ENCODE measurements at regions not wholly inside any gene's neighbourhood (a gene's known extent, or its start where the extent isn't known, plus 50 kb on each side); places are given as distances from the start of the nearest gene placed in this dataset.
"Not testable (repeated sequence)": the region's sequence is repeated elsewhere in the genome, so short reads cannot be mapped to it uniquely, and the experiment has no call there.

GRCh38 chr4:63221477-63221876 lies 1187.8 kb downstream of the TECRL start:
- DNase-seq = no peak

- no peak for DNase-seq
These were observed 1190.4 kb downstream of the TECRL start for GRCh38 chr4:63218856-63219255.

GRCh38 chr4:63214076-63214475 lies 1195.2 kb downstream of the TECRL start:
- DNase-seq = no peak

DNA sequence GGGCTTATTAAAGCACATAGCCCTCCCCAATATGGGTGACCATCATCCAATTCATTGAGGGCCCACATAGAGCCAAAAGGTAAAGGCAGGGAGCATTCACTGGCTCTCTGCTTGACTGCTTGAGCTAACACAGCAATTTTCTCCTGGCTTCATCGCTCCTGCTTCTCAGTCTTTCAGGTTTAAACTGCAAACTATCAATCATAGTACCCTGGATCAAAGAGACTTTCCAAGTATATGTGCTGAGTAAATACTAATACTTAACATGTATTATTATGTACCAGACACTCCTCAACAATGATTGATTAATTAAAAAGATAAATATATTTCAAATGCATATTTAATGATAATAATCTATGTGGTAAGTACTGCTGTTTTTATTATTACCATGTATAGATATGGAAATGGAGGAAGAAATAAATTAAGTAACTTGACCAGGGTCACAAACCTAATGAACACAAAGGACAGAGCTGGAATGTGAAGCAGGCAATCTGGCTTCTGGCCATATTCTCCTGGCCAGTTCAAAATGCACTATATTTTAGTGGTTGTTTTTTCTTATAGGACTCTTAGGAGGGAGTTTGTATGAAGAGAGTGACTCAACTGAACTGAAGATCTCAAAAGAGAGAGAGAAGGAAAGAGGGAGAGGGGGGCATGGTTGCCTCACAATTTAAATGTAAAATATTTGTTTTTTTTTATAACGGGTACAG lies 1197.3 kb downstream of the TECRL start:
- DNase-seq = no peak

GRCh38 chr4:63211375-63211774 lies 1197.9 kb downstream of the TECRL start:
- no peak for DNase-seq

DNA sequence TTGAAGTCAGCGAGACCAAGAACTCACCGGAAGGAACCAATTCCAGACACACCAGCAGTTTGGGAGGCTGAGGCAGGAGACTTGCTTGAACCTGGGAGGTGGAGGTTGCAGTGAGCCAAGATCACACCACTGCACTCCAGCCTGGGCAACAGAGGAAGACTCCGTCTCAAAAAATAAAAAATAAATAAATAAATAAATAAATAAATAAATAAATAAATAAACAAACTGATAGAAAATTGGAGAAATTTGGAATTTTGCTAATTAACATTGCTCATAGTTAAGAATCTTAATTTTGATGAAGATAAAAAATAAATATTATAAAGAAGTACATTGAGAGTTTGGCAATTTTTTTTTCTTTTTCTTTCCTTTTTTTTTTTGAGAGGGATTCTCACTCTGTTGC lies 1216.2 kb downstream of the TECRL start:
- DNase-seq = not testable (repeated sequence)

- no peak for DNase-seq
These were observed 1237.9 kb downstream of the TECRL start for GRCh38 chr4:63171341-63171740.

GRCh38 chr4:63170923-63171322 lies 1238.3 kb downstream of the TECRL start:
- no peak for DNase-seq

- no peak for DNase-seq
These were observed 1239.4 kb downstream of the TECRL start for GRCh38 chr4:63169836-63170235.

GRCh38 chr4:63155561-63155960 lies 1253.7 kb downstream of the TECRL start:
- no peak for DNase-seq

DNA sequence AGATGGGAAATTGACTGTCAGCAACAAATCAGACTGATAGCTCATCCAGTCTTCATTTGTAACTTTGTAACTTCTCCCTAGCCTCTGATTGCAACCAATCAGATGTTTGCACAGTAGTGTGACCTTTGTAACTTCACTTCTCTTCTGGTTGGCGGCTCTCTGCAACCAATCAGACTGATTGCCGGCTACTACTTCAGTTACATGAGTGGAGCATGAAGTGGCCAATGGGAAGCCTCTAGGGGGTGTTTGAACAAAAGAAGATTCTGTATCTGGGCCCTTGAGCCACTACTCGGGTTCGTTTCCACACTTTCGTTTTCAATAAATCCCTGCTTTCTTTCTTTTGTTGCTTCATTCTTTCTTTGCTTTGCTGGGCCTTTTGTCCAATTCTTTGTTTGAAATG lies 1285.8 kb downstream of the TECRL start:
- no peak for DNase-seq

GRCh38 chr4:63122955-63123354 lies 1286.3 kb downstream of the TECRL start:
- DNase-seq = no peak

GRCh38 chr4:63106600-63106999 lies 1302.7 kb downstream of the TECRL start:
- DNase-seq = no peak

- no peak for DNase-seq
These were observed 1303.4 kb downstream of the TECRL start for GRCh38 chr4:63105839-63106238.

DNA sequence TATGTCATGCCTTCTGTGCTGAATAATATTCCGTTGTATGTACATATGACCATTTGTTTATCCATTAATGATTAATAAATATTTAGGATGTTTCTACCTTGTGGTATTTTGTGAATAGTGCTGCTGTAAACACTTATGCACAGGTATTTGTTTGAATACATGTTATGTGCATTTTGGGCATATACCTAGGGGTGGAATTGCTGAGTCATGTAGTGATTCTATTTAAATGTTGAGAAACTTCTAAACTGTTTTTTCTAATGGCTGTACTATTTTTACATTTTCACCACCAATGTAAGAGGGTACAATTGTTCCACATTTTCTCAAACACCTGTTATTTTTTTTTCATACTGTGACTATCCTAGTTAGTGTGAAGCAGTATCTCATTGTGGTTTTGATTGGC lies 1318.6 kb downstream of the TECRL start:
- no peak for DNase-seq

- no peak for DNase-seq
These were observed 1324.2 kb downstream of the TECRL start for GRCh38 chr4:63085091-63085490.

- DNase-seq = no peak
These were observed 1328.3 kb downstream of the TECRL start for GRCh38 chr4:63080934-63081333.

- no peak for DNase-seq
These were observed 1345.5 kb downstream of the TECRL start for GRCh38 chr4:63063760-63064159.

DNA sequence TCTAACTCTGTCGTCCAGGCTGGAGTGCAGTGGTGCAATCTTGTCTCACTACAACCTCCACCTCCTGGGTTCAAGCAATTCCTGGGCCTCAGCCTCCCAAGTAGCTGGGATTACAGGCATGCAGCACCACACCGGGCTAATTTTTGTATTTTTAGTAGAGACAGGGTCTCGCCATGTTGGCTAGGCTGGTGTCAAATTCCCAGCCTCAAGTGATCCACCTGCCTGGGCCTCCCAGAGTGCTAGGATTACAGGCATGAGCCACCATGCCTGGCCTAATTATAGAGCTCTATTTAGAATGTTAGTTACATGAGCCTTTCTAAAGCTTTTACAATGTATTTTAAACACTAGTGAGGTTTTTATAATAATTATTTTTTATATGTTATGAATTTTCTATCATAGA lies 1346.4 kb downstream of the TECRL start:
- not testable (repeated sequence) for DNase-seq

DNA sequence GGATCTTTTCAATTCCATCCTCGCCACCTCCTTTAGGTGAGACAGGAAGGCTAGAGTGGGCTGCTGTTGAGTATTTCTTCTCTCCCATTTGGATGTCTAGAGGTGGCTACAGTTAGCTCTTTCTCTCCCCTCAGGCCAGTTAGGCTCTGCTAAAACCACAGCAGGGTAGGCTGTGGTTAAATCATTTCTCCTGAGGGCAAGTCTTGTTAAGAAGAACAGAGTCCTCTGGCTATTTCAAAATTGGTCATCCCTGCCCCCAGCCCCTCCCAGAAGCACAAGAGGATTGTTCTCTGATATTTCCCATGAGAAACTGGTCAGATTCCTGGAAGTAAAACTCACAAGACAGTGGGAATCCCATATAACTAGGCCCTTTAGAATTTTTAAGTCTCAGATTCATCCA lies 1359.5 kb downstream of the TECRL start:
- DNase-seq = no peak

DNA sequence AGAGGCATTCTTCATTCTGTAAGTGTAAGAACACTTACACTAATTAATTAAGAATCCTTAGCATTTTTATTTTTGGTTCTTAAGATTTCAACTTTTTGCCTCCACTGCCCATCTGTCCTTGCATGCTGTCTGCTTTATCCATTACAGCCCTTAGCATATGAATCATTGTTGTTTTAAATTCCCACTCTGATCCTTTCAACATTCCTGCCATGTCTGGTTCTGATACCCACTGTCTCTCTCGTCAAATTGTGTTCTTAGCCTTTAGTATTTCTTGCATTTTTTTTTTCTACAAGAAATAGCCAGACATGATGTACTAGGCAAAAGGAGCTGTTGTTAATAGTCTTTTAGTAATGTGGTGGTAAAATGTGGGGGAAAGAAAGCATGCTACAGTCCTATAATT lies 1360.0 kb downstream of the TECRL start:
- DNase-seq = no peak

DNA sequence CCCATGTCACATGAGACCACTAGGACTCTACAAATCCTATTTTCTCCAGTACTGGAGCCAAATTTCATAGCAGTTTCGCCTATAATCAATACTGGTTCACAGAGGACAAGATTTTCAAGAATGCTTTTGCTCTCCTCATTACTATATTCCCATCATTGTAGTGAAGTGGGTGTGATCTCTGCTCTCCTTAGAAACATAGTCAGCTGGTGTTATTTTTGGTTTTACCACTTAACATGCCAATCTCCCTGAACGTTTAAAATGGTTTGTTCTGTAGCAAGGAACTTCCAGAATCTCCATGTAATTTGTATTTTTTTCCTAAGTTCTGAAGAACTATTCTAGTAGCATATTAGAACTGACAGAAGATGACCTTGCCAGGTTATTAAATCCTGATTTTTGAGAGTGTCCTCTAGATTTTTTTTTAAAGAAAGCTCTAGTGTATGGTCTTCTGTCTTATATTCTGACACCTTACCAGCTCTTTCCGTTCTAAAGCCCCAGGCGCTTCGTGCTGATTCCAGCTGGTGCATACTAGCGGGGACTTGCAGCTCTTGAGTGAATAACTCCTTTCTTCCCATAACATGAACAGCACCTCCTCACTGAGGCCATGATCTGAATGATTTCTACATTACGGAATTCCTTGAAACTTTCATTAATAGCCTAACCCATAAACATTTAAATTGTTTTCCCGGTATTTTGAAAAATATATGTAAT lies 1372.9 kb downstream of the TECRL start:
- no peak for DNase-seq

- no peak for DNase-seq
These were observed 1379.9 kb downstream of the TECRL start for GRCh38 chr4:63029380-63029779.

DNA sequence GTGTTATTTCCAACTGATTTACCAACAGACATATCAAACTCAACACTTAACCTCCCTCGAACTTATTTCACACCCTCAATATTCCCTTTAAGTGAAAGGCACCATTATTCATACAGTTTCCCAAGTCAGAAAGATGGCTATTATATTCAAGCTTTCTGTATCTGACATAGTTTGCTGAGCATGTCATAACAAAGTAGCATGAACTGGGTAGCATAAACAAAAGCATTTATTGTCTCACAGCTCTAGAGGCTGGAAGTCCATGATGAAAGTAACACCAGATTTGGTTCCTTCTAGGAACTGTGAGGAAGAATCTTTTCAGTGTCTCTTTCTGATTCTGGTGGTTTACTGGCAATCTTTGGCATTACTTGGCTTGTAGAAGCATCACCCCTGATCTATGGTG lies 1388.6 kb downstream of the TECRL start:
- DNase-seq = no peak

DNA sequence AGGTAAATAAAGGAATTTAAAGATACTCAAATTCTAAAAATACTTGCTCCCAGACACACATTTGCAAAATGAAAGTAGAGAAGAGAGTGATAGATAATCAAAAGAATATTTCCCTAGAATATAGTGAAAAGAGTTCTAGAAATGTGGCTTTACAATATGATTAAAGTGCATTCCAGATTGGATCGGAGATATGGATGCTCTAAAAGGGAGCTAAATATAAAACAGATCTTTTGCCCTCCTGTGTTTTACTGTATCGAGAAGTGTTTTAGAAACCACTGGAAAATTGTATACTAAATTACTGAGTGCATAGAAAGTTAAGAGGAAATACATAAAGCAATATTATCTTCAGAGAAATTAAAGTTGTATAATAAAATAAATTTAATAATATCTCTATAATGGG lies 1392.0 kb downstream of the TECRL start:
- no peak for DNase-seq
